ENCODE measurements at regions not wholly inside any gene's neighbourhood (a gene's known extent, or its start where the extent isn't known, plus 50 kb on each side); places are given as distances from the start of the nearest gene placed in this dataset.

- in situ Hi-C loops (cut with MboI; ENCODE audit: low sequenced_read_pairs, unreplicated experiment): no loop called here
- DNase-seq (ENCODE audit: low spot score): no peak
- TF ChIP-seq CTCF (IDR thresholded peaks at IDR 0.05; ENCODE audit: borderline replicate concordance, control extremely low read depth, extremely low read depth, insufficient read depth, missing control alignments): no peak
These were observed 145.9 kb downstream of the DDX1 start for GRCh38 chr2:15737314-15738224.

- TF ChIP-seq CTCF (IDR thresholded peaks at IDR 0.05; ENCODE audit: borderline replicate concordance, control extremely low read depth, extremely low read depth, insufficient read depth, missing control alignments): no peak
- in situ Hi-C loops (cut with MboI; ENCODE audit: low sequenced_read_pairs, unreplicated experiment): no loop called here
- no peak for DNase-seq (ENCODE audit: low spot score)
These were observed 146.5 kb downstream of the DDX1 start for GRCh38 chr2:15738225-15738546.

DNA sequence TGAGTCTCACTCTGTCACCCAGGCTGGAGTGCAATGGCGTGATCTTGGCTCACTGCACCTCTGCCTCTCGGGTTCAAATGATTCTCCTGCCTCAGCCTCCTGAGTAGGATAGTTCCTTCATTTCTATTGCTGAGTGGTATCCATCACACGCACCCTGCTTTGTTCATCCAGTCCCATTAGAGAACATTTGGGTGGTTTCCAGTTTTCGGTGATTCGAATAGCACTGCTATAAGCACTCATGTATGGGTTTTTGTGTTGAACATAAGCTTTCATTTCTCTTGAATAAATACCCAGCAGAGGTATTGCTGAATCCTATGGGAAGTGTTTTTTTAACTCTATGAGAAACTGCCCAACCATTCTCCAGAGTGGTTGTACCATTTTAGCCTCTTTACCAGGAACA, 147.3 kb downstream of the DDX1 start:
- in situ Hi-C loops (cut with MboI; ENCODE audit: low sequenced_read_pairs, unreplicated experiment): no loop called here
- TF ChIP-seq CTCF (IDR thresholded peaks at IDR 0.05; ENCODE audit: borderline replicate concordance, control extremely low read depth, extremely low read depth, insufficient read depth, missing control alignments): no peak
- no peak for DNase-seq (ENCODE audit: low spot score)

DNA sequence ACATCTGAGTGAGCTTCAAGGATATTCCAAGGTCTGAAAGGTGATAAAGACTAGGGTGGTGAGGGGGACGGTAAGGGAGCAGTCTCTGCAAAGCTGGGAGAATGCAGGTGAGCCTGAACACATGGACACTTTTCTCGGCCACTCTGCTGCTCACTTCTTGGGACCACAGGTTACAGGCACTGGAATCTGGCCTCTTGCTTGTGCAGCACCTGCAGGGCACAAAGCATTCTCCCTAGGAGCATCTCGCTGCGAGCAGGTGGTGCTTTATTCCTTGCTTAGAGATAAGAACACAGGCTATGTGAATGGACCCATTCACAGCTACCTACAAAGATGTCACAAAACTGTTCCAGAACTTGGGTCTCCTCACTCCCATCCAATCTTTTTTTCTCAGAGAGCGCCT, 153.2 kb downstream of the DDX1 start:
- TF ChIP-seq CTCF (IDR thresholded peaks at IDR 0.05; ENCODE audit: borderline replicate concordance, control extremely low read depth, extremely low read depth, insufficient read depth, missing control alignments): no peak
- in situ Hi-C loops (cut with MboI; ENCODE audit: low sequenced_read_pairs, unreplicated experiment): no loop called here
- no peak for DNase-seq (ENCODE audit: low spot score)

GRCh38 chr2:15745350-15745749, 153.7 kb downstream of the DDX1 start:
- in situ Hi-C loops (cut with MboI; ENCODE audit: low sequenced_read_pairs, unreplicated experiment): no loop called here
- no peak for DNase-seq (ENCODE audit: low spot score)
- TF ChIP-seq CTCF (IDR thresholded peaks at IDR 0.05; ENCODE audit: borderline replicate concordance, control extremely low read depth, extremely low read depth, insufficient read depth, missing control alignments): no peak

- TF ChIP-seq CTCF (IDR thresholded peaks at IDR 0.05; ENCODE audit: borderline replicate concordance, control extremely low read depth, extremely low read depth, insufficient read depth, missing control alignments): no peak
- DNase-seq (ENCODE audit: low spot score): no peak
- in situ Hi-C loops (cut with MboI; ENCODE audit: low sequenced_read_pairs, unreplicated experiment): no loop called here
These were observed 154.4 kb downstream of the DDX1 start for GRCh38 chr2:15745907-15746702.
